PC-3 (cell line): ENCODE measurements at regions not wholly inside any gene's neighbourhood (a gene's known extent, or its start where the extent isn't known, plus 50 kb on each side); places are given as distances from the start of the nearest gene placed in this dataset.

ENCODE experiments used
- ATAC-seq: fragments of 200-7000 bp; cut with Tn5 transposase; 2 replicates; pipeline ENCODE4 v1.9.1; 2020; ENCODE audit warnings: mild to moderate bottlenecking, moderate library complexity
- BruUV-seq: library from RNA; stranded (reverse); fragments of 400-500 nt; replicated peaks from 2 replicates; lab custom pipeline; 2021; lab: Mats Ljungman, UMichigan
- CTCF ChIA-PET: fragments of 300-600 bp; sonication (Branson Sonifier 250); formaldehyde crosslinking; loops from one replicate; lab custom pipeline; 2022; ENCODE audit warnings: antibody characterized with exemption; lab: Charles Lee
- POLR2A ChIA-PET: fragments of 300-600 bp; sonication (Branson Sonifier 250); formaldehyde crosslinking; loops from one replicate; lab custom pipeline; 2022; ENCODE audit warnings: antibody characterized with exemption; ENCODE audit not compliant: unreplicated experiment; lab: Charles Lee
- DNase-seq: peaks from one replicate; pipeline ENCODE4 v3.0.0-alpha.2; 2015
- H2AFZ ChIP-seq: fragments of 300-600 bp; sonication (generic); 2 replicates; pipeline ENCODE4 v1.6.0; 2016; ENCODE audit warnings: antibody characterized with exemption, low read length
- H3F3A ChIP-seq: fragments of 300-600 bp; sonication (generic); one replicate; pipeline ENCODE4 v1.6.0; 2017; ENCODE audit warnings: antibody characterized with exemption, low read length, control low read depth, mild to moderate bottlenecking; ENCODE audit not compliant: unreplicated experiment
- H3K27ac ChIP-seq: fragments of 300-600 bp; sonication (generic); 2 replicates; pipeline ENCODE4 v1.5.1; 2016; ENCODE audit warnings: mild to moderate bottlenecking, low read length
- H3K27me3 ChIP-seq: fragments of 300-600 bp; sonication (generic); 2 replicates; pipeline ENCODE4 v1.6.1; 2016; ENCODE audit warnings: low read length, mixed read lengths
- H3K36me3 ChIP-seq: fragments of 300-600 bp; sonication (generic); 2 replicates; pipeline ENCODE4 v1.6.1; 2016; ENCODE audit warnings: low read depth, mixed run types, low read length, mixed read lengths
- H3K4me1 ChIP-seq: fragments of 300-600 bp; sonication (generic); 2 replicates; pipeline ENCODE4 v1.5.1; 2016; ENCODE audit warnings: low read length; ENCODE audit not compliant: insufficient read depth
- H3K4me2 ChIP-seq: fragments of 300-600 bp; sonication (generic); 2 replicates; pipeline ENCODE4 v1.6.0; 2016; ENCODE audit warnings: low read length
- H3K4me3 ChIP-seq: fragments of 300-600 bp; sonication (generic); 2 replicates; pipeline ENCODE4 v1.5.1; 2016; ENCODE audit warnings: mild to moderate bottlenecking, low read length, mixed read lengths
- H3K79me2 ChIP-seq: fragments of 300-600 bp; sonication (generic); 2 replicates; pipeline ENCODE4 v1.6.1; 2017; ENCODE audit warnings: low read length, mixed read lengths
- H3K9ac ChIP-seq: fragments of 300-600 bp; sonication (generic); 2 replicates; pipeline ENCODE4 v1.6.0; 2016; ENCODE audit warnings: mild to moderate bottlenecking, low read length
- H3K9me2 ChIP-seq: fragments of 300-600 bp; sonication (generic); replicated peaks from 2 replicates; pipeline ENCODE4 v1.6.1; 2016; ENCODE audit warnings: mixed run types, low read length, mixed read lengths
- H3K9me3 ChIP-seq: fragments of 300-600 bp; sonication (generic); 2 replicates; pipeline ENCODE4 v1.6.1; 2016; ENCODE audit warnings: low read length, mixed read lengths
- H4K20me1 ChIP-seq: fragments of 300-600 bp; sonication (generic); 2 replicates; pipeline ENCODE4 v1.6.1; 2016; ENCODE audit warnings: low read length, mixed read lengths
- EZH2 ChIP-seq: fragments of 300-600 bp; sonication (generic); IDR thresholded peaks from one replicate; pipeline ENCODE4 v1.6.1; 2017; ENCODE audit warnings: antibody characterized with exemption, mild to moderate bottlenecking, low read length; ENCODE audit not compliant: unreplicated experiment
- EZH2phosphoT487 ChIP-seq: fragments of 300-600 bp; sonication (generic); IDR thresholded peaks from 2 replicates; pipeline ENCODE4 v1.6.1; 2018; ENCODE audit warnings: mild to moderate bottlenecking, antibody characterized with exemption, low read length, borderline replicate concordance
- intact Hi-C: fragments of 100-400 bp; cut with micrococcal nuclease; formaldehyde crosslinking; loops from 2 replicates; pipeline ENCODE4 v1.9.0; 2023
- TF ChIP-seq, protein P1 (sequence below): fragments of 300-600 bp; sonication (generic); conservative IDR thresholded peaks from 2 replicates; pipeline ENCODE4 v1.5.1; 2017; ENCODE audit warnings: antibody characterized with exemption, low read depth, mild to moderate bottlenecking, low read length

DNA sequence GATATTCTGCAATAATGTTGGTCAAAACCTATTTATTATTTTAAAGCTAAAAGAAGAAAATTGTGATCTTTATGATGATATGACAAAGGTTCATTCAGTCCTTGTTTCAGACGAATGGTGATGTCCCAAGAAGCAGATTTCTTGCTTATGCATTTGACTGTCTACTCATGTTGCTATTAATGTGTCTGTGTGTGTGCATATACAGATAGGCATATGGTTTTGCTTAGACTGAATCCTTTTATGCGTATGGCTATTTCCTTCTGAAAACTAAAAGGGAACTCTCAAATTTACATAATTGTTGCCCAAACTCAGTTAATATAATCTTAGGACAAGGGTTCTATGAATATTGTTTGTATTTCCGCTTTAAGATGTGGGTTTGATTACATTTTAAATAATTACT is 632.3 kb upstream of the SETBP1 start:
- TF ChIP-seq, protein P1, sequence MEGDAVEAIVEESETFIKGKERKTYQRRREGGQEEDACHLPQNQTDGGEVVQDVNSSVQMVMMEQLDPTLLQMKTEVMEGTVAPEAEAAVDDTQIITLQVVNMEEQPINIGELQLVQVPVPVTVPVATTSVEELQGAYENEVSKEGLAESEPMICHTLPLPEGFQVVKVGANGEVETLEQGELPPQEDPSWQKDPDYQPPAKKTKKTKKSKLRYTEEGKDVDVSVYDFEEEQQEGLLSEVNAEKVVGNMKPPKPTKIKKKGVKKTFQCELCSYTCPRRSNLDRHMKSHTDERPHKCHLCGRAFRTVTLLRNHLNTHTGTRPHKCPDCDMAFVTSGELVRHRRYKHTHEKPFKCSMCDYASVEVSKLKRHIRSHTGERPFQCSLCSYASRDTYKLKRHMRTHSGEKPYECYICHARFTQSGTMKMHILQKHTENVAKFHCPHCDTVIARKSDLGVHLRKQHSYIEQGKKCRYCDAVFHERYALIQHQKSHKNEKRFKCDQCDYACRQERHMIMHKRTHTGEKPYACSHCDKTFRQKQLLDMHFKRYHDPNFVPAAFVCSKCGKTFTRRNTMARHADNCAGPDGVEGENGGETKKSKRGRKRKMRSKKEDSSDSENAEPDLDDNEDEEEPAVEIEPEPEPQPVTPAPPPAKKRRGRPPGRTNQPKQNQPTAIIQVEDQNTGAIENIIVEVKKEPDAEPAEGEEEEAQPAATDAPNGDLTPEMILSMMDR = no peak
- TF ChIP-seq EZH2 = no peak
- no peak for TF ChIP-seq EZH2phosphoT487
- intact Hi-C loops = no loop called here
- H3K27ac ChIP-seq = no peak overlapping the region
- ChIA-PET CTCF (no interaction called here), POLR2A (no interaction called here)
- no peaks in the 10 kb centered on the region for H3F3A ChIP-seq
- H3K9ac ChIP-seq = no peak overlapping the region
- ATAC-seq (no peak), DNase-seq (no peak)
- BruUV-seq = no TSS peak
- no peaks in the 10 kb centered on the region for H4K20me1 ChIP-seq
- H3K9me2 ChIP-seq = no peaks in the 10 kb centered on the region
- no peaks in the 10 kb centered on the region for H3K36me3 ChIP-seq
- H3K9me3 ChIP-seq = no peaks in the 10 kb centered on the region
- no peaks in the 10 kb centered on the region for H3K79me2 ChIP-seq
- no peak overlapping the region for H3K4me3 ChIP-seq
- no peak overlapping the region for H2AFZ ChIP-seq
- H3K27me3 ChIP-seq = no peaks in the 10 kb centered on the region
- no peaks in the 10 kb centered on the region for H3K4me1 ChIP-seq
- H3K4me2 ChIP-seq = no peak overlapping the region

DNA sequence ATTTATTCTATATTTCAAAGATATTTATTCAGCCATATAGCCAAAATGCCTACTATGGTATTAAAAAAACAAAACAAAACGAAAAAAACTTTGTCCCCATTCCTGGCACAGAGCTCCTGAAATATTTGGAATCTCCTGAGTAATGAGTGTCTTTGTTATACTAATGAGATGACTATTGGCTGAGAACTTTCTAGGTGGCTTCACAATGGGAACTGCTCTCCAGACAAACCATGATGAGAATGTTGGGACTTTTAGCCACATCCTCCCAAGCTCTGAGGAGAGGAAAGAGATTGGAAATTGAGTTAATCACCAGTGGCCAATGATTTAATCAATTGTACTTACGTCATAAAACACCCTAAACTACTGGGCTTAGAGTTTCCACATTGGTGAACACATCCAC is 631.8 kb upstream of the SETBP1 start:
- DNase-seq (no peak), ATAC-seq (no peak)
- CTCF ChIA-PET = no interaction called here
- H3K9me3 ChIP-seq = no peaks in the 10 kb centered on the region
- H3K36me3 ChIP-seq = no peaks in the 10 kb centered on the region
- no peak overlapping the region for H3K4me2 ChIP-seq
- no peak overlapping the region for H3K27ac ChIP-seq
- H3K9ac ChIP-seq = no peak overlapping the region
- H4K20me1 ChIP-seq = no peaks in the 10 kb centered on the region
- H3K4me1 ChIP-seq = no peaks in the 10 kb centered on the region
- no peaks in the 10 kb centered on the region for H3K9me2 ChIP-seq
- no peak for TF ChIP-seq EZH2
- no peak for TF ChIP-seq EZH2phosphoT487
- TF ChIP-seq, protein P1 = no peak
- H2AFZ ChIP-seq = no peak overlapping the region
- no TSS peak for BruUV-seq
- POLR2A ChIA-PET = no interaction called here
- no peaks in the 10 kb centered on the region for H3K27me3 ChIP-seq
- intact Hi-C loops = no loop called here
- no peaks in the 10 kb centered on the region for H3K79me2 ChIP-seq
- no peak overlapping the region for H3K4me3 ChIP-seq
- no peaks in the 10 kb centered on the region for H3F3A ChIP-seq

DNA sequence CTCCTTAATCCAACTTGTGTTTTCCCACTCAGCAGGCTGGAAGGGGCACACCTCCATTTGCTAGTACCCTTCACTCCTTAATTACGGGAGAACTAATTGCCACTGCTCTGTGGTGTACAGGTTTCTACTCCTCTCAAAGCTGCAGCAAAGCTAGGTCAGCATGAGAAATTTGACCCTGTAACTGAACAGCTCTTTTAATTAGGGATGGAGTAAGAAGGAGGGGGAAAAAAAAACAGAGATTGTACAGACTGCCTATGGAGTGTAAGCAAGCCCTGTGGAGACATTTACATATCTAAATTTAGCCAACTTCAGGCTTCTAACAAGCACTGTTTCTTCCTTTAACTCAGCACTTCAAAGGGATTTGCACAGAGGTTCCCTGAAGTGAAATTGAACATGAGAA is 629.7 kb upstream of the SETBP1 start:
- Histone ChIP-seq H3K27me3 (no peaks in the 10 kb centered on the region), H3K9ac (no peak overlapping the region), H3K4me1 (no peaks in the 10 kb centered on the region), H3K9me2 (no peaks in the 10 kb centered on the region), H3K4me3 (no peak overlapping the region), H3K79me2 (no peaks in the 10 kb centered on the region), H3K9me3 (no peaks in the 10 kb centered on the region), H3K27ac (no peak overlapping the region), H2AFZ (no peak overlapping the region), H4K20me1 (no peaks in the 10 kb centered on the region), H3K4me2 (no peak overlapping the region), H3K36me3 (no peaks in the 10 kb centered on the region), H3F3A (no peaks in the 10 kb centered on the region)
- POLR2A ChIA-PET = no interaction called here
- intact Hi-C loops = no loop called here
- no peak for ATAC-seq
- no TSS peak for BruUV-seq
- DNase-seq = no peak
- TF ChIP-seq EZH2phosphoT487 = no peak
- TF ChIP-seq EZH2 = no peak
- TF ChIP-seq, protein P1 = no peak
- CTCF ChIA-PET = no interaction called here
